COLO829 (cell line): ENCODE measurements at regions not wholly inside any gene's neighbourhood (a gene's known extent, or its start where the extent isn't known, plus 50 kb on each side); places are given as distances from the start of the nearest gene placed in this dataset.

Experiments
- DNase-seq: peaks from one replicate; pipeline ENCODE4 v3.0.0; 2012; ENCODE audit warnings: low spot score

DNA sequence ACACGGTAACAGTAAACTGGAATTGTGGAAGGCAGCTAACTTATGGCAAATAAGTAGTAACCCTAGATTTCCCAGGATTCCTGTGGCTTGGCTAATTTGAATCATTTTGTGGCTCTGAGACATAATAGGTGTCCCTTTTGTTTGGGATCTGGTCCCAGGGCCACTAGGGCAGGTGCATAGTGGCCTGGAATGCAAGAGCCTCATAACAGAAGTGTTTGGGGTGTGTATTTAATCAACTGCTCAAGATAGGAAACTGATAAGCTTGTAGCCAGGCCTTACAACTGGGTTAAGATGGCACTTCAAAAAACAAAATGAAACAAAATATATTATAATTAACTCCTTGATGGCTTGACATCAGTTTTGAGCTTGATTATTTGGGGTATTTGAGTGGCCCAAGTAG lies 541.8 kb downstream of the ETV1 start:
- DNase-seq: no peak

DNA sequence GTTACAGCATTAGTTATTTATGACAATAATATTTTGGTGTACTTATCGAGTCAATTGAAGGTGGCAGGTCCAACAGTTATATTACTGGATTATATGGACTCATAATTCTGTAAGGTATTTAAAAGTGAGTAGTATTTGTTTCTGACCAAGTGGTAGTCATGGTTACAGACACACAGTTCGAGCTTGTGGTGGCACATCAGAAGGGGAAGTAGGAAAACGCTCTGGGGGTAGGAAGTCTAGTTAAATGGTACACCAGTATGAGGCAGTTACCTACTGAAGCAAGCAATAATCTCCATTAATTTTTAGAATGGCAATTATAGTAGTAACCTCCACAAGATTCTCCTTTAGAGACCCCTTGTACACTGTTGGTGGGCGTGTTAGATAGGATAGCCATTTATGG lies 541.2 kb downstream of the ETV1 start:
- no peak for DNase-seq

DNA sequence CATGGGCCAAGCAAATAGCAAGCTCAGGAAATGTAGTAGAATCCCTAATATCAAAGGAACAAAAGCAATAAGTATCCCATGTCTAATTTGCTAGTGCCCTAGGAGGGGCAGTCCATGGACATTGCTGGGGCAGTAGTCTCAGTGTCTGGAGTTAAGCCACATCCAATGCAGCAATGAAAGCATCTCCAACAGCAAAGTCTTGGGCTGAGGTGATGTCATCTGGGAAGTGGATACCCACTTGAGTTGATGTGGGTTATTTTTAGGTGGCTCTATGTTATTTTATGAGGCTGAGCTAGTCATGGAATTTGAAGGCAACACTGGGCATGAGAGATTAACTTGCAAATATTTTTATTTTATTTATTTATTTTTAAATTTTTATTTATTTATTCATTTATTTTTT lies 540.0 kb downstream of the ETV1 start:
- DNase-seq: no peak

DNA sequence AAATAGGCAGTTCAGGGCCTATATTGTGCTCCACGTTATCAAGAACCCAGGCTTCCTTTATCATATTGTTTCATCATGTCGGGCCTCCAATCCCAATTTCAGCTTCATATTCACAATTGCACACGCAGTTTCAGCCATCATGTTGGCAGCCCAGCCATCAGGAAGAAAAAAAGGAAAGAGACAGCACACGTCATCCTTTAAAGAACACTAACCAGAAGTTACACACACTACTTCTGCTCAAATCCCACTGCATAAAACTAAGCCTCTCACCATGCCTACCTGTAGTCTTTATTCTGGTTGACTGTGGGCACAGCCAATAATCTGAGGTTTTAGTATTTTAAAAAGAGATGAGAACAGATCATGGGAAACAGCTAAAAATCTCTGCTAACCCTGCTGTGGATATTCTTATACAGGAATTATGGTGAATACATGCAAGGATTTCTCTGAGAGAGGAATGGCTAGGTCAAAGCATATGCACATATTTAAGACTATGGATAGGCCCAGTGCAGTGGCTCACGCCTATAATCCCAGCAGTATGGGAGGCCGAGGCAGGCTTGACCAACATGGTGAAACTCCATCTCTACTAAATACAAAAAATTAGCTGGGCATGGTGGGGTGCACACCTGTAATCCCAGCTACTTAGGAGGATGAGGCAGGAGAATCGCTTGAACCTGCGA lies 534.4 kb downstream of the ETV1 start:
- no peak for DNase-seq

DNA sequence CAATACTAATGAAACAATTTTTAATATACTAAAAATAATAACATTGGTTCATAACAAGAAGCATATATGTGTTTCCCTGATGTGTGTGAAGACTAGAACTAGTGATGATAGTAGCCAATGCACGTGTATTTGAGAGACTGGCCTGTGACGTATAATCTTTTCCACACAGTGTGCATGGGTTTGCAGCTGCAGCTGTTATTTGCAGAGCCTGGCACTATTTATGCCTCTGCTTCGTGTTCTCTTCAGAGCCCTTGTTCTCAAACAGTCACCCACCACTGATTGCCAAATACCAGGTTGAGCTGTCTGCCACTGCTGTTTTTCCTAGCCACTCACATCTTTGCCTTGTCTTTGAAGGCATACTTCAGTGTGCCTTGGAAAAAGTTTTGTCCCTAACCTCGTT lies 531.7 kb downstream of the ETV1 start:
- DNase-seq: no peak

DNA sequence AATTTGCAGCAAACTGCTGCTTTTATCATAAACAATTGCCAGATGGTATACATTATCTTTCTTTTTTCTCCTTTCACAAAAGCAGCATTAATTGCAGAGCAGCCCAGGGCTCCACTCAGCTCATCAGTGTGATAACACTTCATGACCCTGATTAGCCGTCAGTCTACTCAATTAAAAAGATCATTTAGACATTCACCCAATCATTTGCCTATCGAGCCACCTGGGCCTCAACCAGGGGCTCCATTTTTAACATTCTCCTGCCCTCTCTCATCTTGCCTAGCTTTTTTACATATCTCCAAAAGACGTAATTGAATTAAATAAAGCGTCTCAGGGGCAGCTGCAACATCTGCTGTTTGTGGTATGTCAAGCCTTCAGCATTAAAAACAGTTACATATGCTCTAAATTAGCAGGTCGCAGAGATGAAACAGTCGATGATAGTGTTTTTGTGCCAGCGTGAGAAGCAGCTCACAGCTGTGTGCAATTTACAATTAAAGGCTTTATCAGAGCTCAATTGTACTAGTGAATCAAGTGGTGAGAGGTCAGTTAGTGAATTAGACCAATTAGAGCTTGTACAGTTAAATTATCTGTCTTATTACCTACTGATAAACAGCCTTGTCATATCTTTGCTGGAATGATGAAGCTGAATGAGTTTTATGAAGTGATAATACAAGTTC lies 522.5 kb downstream of the ETV1 start:
- no peak for DNase-seq

DNA sequence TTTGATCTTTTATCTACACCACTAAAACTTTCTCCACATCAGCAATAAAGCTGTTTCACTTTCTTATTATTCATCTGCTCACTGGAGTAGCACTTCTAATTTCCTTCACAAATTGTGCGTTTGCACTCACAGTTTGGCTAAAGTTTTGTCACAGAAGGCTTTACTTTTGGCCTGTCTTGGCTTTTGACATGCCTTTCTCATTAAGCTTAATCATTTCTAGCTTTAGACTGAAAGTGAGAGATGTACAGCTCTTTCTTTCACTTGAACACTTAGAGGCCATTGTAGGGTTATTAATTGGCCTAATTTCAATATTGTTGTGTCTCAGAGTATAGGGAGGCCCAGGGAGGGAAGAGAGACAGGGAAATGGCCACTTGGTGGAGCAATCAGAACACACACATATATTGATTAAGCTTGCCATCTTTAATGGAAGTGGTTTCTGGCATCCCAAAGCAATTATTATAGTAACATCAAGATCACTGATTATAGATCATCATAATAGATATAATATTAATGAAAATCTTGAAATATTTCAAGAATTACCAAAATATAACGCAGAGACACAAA lies 512.5 kb downstream of the ETV1 start:
- no peak for DNase-seq

DNA sequence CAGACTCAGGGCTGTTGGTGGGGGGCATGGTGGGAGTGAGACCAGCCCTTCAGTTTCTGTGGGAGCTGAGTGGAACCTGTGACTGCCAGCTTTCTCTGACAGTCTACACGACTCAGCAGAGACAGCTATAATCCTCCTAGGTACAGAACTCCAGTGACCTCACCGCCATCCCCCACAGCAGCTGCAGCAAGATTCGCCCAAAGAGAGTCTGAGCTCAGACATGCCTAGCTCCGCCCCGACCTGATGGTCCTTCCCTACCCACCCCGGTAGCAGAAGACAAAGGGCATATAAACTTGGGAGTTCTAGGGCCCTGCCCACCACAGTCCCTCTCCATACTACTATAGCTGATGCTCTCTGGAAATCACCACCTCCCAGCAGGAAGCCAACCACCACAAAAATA lies 500.1 kb downstream of the ETV1 start:
- DNase-seq: no peak

DNA sequence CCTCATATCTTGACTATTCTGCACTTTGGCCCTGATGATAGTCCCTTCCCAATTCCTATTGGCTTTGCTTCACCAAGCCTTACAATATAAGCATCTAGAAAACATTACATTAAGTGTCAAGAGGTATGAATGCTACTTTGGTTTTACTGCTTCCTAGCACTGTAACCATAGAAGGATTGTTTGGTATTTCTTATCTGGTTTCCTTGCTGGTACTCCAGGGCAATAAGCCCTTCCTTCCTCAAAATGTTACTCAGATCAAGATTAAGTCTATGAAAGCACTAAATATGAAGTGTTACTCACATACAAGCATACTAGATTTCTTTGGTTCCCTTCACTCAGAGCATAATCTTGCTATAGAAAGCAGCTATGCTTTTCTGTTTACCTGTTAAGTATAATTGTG lies 492.5 kb downstream of the ETV1 start:
- no peak for DNase-seq

DNA sequence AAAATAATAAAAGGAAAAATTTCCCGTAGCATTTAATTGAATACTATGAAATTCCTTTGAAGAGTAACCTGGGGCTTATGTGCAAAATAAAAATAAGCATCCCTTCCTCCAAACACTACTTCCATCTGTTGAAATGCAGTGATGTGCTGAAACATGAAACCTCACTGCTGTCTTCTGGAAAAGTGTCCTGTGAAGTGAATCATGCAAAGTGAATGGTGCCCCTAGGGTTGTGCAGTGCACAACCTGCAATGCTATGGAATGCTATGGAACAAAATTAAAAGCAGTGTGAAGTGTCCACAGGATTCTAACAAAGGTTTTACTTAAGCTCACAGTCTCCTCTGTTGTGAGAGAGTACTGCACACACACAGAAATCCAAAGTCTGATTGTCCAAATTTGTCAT lies 480.9 kb downstream of the ETV1 start:
- no peak for DNase-seq

DNA sequence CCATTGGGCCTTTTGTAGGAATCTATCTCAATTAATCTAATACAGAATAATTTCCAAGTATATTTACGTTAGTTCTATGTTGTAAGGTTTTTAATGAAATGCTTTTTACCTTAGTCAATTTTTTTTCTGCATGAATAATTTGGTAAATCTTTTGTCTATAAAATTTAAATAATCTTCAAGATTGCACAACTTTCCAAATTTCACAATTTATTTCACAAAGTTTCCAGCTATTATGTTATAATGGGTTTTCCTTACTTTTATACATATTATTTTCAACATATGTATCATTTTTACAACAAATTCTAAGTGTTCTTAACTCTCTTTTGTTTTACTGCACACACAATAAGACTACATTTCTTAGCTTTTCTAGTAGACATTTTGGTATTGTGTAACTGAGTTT lies 470.7 kb downstream of the ETV1 start:
- no peak for DNase-seq

DNA sequence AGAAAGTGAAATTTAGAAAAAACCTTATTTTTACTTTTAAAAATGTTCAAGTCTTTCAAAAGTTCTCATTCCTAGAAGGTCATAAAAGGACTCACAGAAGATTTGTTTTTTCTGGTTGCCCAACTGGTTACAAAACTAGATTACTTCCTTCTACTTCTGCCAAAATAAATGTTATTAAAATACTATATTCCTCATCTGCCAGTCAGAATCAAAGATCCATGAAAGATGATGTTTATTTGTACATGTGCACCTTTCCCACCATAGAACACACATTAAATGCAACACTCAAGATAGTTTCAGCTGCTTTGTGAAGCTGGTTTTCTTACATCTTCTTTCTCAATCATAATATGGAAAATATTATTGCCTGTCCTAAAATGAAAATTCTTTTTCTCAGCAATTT lies 465.4 kb downstream of the ETV1 start:
- DNase-seq: no peak

DNA sequence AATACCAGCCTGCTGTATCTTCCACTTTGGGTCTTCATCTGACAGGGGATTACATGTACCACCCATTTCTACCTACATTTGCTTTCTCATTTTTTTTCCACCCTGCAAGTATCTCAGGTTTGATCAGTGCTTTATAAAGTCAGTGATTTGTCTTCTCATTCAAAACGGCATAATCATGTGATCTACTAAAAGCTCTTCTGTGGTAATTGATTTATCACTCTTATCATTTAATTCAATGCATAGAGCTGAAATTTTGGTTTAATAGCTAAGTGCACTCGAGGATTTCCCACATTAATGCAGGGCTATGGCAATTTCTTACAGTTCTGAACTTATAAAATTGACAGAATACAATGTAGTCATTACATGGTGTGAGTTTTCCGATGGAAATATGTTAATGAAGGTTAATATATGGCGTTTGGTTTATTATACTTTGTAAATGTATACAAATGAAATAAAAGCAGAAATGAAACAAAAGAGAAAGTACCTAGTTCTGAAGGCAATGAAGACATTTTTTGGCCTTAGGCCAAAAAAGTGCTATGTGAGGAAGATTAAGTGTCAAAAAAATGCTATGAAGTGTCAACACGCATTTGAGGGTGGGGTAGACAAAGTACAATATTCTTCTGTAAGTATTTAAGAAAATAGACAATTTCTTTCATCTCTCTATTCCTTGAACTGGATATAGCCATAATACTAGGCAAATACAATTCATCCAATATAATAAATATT lies 457.3 kb downstream of the ETV1 start:
- no peak for DNase-seq

DNA sequence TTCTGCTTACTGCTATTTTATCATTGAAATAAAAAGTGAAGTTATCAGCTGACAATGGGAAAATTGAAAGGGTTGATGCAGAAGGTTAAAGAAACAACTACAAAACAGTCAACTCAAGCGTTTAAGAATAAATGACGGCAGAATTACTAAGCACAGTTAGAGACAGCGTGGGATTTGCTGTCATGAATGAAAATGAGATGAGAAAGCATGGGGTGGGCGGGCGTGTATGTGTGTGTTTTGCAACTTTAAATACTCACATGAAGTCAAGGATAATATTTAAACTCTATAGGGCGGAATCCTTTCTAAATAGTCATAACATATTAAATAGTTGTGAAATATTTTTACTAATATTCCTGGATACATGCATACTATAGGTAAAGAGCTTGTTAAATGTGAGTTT lies 450.8 kb downstream of the ETV1 start:
- no peak for DNase-seq

DNA sequence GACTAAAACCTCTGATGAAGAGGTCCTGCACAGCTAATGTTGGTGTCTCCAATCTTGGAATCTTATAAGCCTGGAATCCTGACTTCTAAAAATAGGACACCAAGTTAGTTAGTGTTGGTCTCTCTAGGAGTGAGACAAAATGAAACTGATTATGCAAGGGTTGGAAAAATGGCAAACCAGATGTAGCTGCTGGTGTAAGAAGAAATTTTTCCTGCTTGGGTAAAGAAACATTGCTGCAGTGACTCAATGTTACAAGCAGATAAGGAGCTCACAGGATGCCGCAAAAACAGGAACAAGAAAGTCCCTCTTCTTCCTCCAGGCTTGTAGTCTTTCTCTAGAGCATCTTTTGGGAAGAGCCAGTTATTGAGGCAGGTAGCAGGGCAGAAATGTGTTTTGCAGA lies 449.0 kb downstream of the ETV1 start:
- no peak for DNase-seq

DNA sequence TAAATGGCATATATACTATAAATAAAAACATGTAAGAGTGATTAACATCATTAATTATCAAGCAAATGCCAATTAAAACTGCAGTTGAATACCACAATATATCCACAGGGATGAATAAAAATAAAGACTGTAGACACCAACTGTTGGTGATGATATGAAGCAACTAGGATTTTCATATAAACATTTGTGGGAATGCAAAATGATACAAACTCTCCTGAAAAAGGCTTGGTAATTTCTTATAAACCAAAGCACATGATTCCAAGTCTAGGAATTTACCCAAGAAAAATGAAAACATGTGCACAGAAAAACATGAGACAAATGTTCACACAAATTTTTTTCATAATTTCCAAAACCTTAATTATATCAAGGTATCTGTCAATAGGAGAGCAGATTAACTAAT lies 448.1 kb downstream of the ETV1 start:
- DNase-seq: no peak

DNA sequence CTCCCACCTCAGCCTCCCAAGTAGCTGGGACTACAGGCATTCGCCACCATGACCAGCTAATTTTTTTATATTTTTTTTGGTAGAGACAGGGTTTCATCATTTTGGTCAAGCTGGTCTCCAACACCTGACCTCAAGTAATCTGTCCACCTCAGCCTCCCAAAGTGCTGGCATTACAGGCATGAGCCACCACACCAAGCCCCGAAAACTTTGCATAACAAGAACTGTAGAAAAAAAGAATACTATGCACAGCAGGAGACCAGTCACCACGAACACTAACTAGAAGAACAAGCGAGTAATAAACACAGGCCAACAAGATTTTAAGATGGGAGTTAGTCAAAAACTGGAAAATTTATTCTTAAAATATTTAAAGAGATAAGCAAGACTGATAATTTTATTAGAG lies 447.0 kb downstream of the ETV1 start:
- no peak for DNase-seq

DNA sequence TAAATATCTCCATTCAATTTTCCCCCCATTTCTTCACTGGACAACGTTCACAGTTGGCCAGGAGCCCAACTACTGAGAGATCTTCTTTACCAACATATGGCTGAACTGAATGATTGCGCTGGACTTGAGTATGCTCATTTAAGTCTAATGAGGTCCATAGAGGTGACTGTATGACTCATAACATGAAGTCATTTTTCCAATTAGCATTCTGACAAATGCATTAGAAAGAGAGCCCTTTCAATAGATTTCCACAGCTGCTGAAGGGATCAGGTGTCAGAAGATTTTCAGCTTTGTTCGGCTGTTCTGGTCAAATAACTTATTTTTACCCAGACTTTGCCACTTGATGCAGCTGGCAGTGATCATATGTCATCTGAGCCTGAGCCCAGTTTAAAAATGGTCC lies 438.0 kb downstream of the ETV1 start:
- DNase-seq: no peak

DNA sequence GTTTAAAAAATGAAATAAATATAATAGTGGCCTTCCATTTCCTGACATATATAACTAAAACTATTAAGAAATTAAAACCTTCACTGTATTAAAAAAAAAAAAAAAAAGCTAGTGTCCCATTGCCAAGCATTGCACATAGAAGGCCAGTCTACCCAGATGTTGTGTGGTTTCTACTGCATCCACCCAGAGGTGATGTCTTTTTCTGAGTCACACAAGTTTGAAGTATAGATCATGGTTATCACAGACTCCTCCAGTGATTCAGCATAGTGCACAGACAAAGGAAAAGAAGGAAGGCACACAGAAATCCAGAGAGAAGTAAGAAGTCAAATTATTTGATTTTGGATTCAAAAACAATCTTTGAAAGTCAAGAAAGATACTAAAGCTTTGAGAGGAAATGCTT lies 429.0 kb downstream of the ETV1 start:
- DNase-seq: no peak

DNA sequence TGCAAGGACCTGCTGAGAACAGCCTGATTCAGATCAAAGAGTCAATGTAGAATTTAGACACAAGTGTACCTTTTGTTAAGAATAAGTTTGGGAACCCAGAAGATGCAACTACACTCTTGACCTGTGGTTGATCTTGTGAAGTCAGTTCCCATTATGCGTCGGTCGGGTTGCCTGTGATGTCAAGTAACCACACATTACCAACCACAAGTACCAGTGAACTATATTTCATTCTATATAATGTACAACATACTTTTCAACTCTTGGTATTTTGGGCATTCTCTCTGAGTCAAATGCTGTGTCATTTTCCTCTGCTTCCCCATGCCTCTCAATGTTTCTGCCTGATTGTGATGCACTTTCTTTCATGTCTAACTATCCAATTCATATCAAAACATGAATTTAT lies 426.2 kb downstream of the ETV1 start:
- no peak for DNase-seq

DNA sequence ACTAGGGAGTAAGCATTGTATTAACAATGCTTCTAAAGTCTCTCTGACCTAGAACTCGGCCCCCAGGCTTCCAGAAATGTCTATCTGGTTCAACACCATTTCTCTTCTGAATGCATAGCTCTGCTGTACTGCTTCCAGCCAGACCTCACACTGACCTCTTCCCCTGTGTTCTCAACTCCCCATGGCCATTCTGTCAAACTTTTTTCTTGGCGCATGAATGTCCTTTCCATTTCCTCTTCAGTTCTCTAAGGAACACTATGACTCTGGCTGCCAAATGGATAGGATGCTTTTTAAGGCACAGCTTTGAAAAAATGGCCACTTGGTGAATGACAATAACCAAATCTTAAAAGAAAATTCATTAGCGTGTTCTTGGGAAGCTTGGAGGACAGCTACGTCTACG lies 425.8 kb downstream of the ETV1 start:
- DNase-seq: no peak

DNA sequence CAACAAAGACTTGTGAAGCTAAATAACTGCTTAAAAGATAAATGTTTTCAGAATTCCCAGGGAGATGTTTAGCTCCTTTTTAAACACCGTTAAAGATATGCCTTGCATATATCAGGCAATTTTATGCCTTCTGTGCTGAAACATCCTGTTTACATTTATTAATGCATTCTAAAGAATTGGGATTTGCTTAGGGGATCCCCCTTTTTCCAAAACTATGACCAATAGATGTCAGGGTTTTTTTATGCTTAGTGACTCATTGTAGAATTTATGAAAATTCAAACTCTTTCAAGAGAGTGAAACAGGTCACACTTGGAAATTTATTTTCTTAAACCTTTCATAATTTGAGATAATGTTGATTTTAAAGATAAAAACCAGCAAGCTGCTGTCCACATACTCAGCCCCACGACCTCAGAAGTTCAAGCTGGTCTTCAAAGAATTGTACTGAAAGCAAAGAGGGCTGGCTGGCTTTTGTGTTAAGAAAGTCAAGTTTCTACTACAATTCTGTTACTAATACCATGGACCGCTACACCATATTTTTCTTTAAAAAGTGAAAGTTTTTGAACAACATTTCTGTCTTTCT lies 411.8 kb downstream of the ETV1 start:
- DNase-seq: no peak

DNA sequence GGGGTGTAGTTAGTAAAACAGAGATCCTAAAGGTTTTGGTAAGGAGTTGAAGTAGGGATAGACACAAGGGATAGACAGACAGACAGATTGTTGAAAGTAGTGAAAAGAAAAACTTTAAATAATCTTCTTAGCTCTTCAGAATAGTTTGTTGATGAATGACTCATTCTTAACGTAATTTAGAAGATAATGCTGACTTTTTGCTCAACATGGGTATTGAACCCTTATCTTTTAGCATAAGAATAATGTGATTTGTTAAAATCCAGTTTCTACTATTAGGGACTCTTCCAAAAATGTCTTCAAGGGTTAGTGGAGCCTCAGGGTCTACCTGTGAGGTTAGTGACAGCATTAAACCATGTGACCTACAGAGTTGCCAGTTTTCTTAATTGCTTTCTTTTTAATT lies 411.2 kb downstream of the ETV1 start:
- no peak for DNase-seq
